ENCODE measurements at regions not wholly inside any gene's neighbourhood (a gene's known extent, or its start where the extent isn't known, plus 50 kb on each side); places are given as distances from the start of the nearest gene placed in this dataset.

- ChIA-PET POLR2A (no interaction called here), CTCF (ENCODE audit: low intra/inter-chr PET ratio, low total read pairs) (no interaction called here)
- DNase-seq (ENCODE audit: low spot score) (no peak), ATAC-seq (no peak), FAIRE-seq (no peak)
- no peaks in the 10 kb centered on the region for H3K27me3 ChIP-seq (ENCODE audit: control insufficient read depth in 1 of 2, insufficient read depth in 2 of 2, low read length in 2 of 2)
- H3K4me3 ChIP-seq (replicated peaks in 1 of 3; ENCODE audit: insufficient read depth in 1 of 3, low read depth in 2 of 3, low read length in 3 of 3), result no peak overlapping the region
- no peak overlapping the region for H3K9ac ChIP-seq (ENCODE audit: insufficient read depth, low read depth, low read length)
- H3K4me2 ChIP-seq (ENCODE audit: low read depth, low read length), result no peak overlapping the region
- no peaks in the 10 kb centered on the region for H3K9me3 ChIP-seq (ENCODE audit: low read length)
- peaks cover 19% of the 10 kb centered on the region for H3K4me1 ChIP-seq (ENCODE audit: insufficient read depth, low read length)
- no peak overlapping the region for H2AFZ ChIP-seq (ENCODE audit: low read length)
- 40% methylated on average over 5 of the region's 5 CpGs for WGBS (ENCODE audit: low lambda C conversion rate)
- intact Hi-C loops (cut with micrococcal nuclease; ENCODE audit: unreplicated experiment), result no loop called here
- no peaks in the 10 kb centered on the region for H4K20me1 ChIP-seq (ENCODE audit: insufficient read depth, low read length)
- H3K27ac ChIP-seq (ENCODE audit: extremely low read length, insufficient read depth, low read length), result no peak overlapping the region
- in situ Hi-C loops (cut with HindIII; ENCODE audit: extremely low pct_ligation_motif_present, low pct_unique_long_range_greater_than_20kb), result no loop called here
- H3K79me2 ChIP-seq (ENCODE audit: insufficient read depth, low read length), result no peaks in the 10 kb centered on the region
- no TSS peak for BruUV-seq (replicated peaks)
- H3K36me3 ChIP-seq (replicated peaks in 1 of 2; ENCODE audit: control insufficient read depth in 1 of 2, insufficient read depth in 2 of 2, low read length in 2 of 2), result no peaks in the 10 kb centered on the region
- TF ChIP-seq PRDM15 (CRISPR knock-in tag; IDR thresholded peaks at IDR 0.05), result no peak
- no peak for TF ChIP-seq ZNF451 (CRISPR knock-in tag; IDR thresholded peaks at IDR 0.05)
- no peak for TF ChIP-seq ZBTB33 (CRISPR knock-in tag; IDR thresholded peaks at IDR 0.05)
- TF ChIP-seq ADNP (CRISPR knock-in tag; IDR thresholded peaks at IDR 0.05), result no peak
- TF ChIP-seq ZNF547 (CRISPR knock-in tag; IDR thresholded peaks at IDR 0.05), result no peak
- TF ChIP-seq CTCF (CRISPR knock-in tag; IDR thresholded peaks at IDR 0.05), result no peak
- no peak for TF ChIP-seq ZNF780A (CRISPR knock-in tag; IDR thresholded peaks at IDR 0.05)
- no peak for TF ChIP-seq SP4 (CRISPR knock-in tag; IDR thresholded peaks at IDR 0.05)
- no peak for TF ChIP-seq SNAPC4 (CRISPR knock-in tag; IDR thresholded peaks at IDR 0.05)
Observed at GRCh38 chr3:160099834-160100233, 111.2 kb downstream of the IL12A start.
